ENCODE measurements at regions not wholly inside any gene's neighbourhood (a gene's known extent, or its start where the extent isn't known, plus 50 kb on each side); places are given as distances from the start of the nearest gene placed in this dataset.
"Not testable (repeated sequence)": the region's sequence is repeated elsewhere in the genome, so short reads cannot be mapped to it uniquely, and the experiment has no call there.

DNA sequence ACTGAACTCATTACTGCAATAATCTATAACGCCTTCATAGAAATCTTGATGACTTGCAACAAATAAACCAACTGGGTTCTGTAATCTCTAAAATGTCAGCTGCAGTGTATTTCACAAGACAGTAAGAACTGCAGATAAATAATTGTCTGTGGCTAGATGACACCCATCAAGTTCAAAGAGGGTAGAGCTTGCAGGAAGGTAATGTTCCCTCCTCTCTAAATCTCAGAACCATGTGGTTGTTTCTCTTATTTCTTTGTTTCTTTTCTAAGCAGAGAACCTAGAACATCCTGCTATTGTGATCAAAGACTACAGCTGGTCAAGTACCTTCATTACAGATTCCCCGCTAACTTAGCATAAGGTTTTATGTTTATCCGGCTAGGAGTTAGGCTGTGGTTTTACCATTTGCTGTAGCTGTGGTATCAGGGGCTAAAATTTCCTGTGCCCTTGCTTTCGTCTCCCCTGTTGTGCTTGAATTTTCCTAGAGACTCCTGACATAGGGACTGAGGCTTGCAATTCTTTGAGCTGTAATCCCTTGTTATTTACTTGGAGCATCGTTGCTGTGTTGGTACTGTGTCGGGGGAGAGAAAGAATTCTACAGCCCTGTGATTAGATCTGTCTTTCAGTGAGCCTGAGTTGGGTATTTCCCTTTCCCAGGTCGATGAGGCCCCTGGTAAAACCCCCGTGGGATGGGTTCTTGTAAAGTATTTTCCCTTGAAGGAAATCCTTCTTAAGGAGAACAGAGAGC is 253.1 kb upstream of the BTG1 start:
- peak overlapping the region in 13 of 21 experiments; percentile 14 to 87 (median 69) for H3K27ac ChIP-seq
- H3K4me3 ChIP-seq, result no peak overlapping the region

DNA sequence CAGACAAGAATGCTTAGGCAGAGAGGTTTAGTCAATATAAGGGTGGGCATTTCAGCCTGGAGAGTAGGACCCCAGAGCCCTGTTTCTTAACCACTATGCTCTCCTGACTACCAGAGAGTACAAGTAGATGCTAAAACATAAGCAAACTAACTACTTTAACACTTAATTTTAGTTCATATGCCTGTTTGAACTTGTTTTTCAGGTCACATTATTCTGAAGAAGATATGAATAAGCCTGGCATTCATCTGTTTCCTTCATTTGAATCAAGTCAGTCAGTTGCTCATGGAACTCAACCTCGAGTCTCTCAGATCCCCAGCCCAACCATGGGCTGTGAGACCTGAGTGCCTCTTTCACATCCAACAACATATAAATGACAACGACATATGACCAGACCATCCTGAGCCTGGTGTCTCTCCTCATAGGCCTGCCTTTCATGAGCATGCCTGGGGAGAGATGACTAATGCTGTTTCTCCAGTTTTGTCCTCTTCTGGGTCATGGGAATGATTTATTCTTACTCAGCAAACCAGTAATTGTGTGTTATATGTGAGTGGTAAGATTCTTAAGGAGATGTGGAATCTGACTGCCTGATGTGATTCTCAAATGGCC is 251.1 kb upstream of the BTG1 start:
- peak overlapping the region in 18 of 21 experiments; percentile 20 to 87 (median 67) for H3K27ac ChIP-seq
- H3K4me3 ChIP-seq, result no peak overlapping the region

DNA sequence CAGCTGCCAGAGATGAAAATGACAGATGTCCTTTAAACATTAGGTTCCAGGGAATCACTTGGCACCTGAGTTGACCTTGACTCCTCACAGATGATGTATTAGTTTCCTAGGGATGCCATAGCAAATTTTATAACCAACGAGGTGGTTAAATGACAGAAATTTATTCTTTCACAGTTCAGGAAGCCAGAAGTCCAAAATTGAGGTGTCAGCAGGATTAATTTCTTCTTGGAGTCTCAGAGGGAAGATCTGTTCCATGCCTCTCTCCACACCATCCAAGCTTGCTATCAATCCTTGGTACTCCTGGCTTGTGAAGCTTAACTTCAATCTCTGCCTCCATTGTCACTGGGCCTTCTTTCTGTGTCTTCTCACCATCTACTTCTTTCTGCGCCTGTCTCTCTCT is 249.7 kb upstream of the BTG1 start:
- Histone ChIP-seq H3K4me3 (no peak overlapping the region), H3K27ac (peak overlapping the region in 1 of 21 experiments; percentile 87)

DNA sequence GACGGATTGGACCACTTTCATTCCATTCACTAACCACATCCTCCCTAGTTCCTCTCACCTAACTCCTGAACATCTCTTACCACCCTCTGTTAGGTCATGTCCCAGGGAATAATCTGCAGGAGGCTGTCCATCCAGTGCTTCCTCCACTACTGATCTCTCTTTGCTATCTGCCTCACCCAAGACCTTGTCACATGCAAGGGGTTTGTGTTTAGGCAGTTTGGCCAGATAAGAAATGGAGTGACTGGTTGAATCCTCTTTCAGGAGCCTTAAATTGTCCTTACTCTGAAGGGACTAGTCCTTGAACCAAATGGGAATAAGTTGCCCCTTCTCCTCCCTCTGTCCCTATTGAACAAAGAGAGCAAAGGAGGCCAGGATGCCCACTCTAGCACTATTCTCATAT is 249.2 kb upstream of the BTG1 start:
- peak overlapping the region in 1 of 21 experiments; percentile 3 for H3K27ac ChIP-seq
- no peak overlapping the region for H3K4me3 ChIP-seq

DNA sequence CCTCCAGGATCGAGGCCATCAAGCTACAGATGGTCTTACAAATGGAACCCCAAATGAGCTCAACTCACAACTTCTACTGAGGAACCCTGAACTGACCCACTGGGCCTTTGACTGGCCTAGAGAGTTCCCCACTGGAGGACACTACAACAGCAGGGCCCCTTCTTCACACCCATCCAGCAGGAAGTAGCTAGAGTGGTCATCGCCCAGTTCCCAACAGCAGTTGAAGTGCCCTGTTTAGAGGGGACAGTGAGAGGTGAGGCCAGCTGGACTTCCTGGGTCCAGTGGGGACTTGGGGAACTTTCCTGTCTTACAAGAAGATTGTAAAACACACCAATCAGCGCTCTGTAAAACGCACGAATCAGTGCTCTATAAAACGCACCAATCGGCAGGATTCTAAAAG is 247.9 kb upstream of the BTG1 start:
- Histone ChIP-seq H3K27ac (peak overlapping the region in 4 of 21 experiments; percentile 5 to 47 (median 24)), H3K4me3 (no peak overlapping the region)

DNA sequence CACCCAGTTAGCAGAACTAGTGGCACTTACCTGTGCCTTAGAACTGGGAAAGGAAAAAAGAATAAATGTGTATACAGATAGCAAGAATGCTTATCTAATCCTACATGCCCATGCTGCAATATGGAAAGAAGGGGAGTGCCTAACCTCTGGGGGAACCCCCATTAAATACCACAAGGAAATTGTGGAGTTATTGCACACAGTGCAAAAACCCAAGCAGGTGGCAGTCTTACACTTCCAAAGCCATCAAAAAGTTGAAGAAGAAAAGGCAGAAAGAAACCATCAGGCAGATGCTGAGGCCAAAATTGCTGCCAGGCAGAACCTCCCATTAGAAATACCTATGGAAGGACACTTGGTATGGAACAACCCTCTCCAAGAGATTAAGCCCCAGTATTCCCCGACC is 246.1 kb upstream of the BTG1 start:
- H3K4me3 ChIP-seq, H3K27ac ChIP-seq: not testable (repeated sequence)

DNA sequence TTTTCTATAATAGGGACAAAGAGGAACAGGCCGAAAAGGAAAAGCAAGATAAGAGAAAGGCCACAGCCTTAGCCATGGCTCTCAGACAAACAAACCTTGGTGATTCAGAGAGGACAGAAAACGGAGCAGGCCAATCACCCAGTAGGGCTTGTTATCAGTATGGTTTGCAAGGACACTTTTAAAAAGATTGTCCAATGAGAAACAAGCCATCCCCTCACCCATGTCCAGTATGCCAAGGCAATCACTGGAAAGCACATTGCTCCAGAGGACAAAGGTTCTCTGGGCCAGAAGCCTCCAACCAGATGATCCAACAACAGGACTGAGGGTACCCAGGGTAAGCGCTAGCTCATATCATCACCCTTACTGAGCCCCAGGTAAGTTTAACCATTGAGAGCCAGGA is 243.8 kb upstream of the BTG1 start:
- Histone ChIP-seq H3K4me3 (no peak overlapping the region), H3K27ac (no peak overlapping the region)

DNA sequence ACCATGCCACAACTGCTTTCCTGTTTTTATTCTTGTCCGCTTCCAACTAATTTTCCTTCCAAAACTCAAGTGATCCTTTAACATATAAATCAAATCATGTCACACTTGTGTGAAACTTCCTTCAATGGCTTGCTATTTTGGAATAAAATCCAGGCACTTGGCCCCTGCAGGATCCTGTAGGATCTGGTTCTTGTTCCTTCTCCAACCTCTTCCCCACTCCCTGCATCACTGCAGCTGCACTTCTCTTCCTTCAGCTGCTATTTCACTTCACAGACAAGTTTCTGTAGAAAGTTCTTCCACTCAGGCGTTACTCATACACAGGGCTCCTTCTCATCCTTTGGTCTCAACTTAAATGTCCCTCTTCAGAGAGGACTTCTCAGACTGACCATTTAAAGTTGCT is 239.7 kb upstream of the BTG1 start:
- H3K4me3 ChIP-seq, result no peak overlapping the region

DNA sequence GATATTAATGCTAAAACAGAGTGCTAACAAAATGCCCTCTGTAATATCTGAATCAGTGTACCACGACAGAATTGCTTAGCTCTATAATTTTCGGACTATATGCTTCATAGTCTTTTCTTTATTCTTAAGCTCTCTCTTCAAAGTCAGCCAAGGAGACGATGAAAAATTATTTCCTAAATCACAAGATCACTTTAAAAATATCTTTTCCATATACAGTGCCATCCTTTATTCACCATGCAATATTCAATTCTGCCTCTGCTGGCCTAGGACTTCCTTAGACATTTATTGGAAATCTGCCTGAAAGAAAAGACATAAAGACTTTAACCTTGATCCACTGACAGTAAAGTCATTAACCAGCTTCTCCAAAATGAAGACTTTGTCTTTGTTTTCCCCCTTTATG is 238.9 kb upstream of the BTG1 start:
- H3K4me3 ChIP-seq, result no peak overlapping the region
- no peak overlapping the region for H3K27ac ChIP-seq

More for the DNA sequence above, 239.7 kb upstream of the BTG1 start:
- no peak overlapping the region for H3K27ac ChIP-seq

DNA sequence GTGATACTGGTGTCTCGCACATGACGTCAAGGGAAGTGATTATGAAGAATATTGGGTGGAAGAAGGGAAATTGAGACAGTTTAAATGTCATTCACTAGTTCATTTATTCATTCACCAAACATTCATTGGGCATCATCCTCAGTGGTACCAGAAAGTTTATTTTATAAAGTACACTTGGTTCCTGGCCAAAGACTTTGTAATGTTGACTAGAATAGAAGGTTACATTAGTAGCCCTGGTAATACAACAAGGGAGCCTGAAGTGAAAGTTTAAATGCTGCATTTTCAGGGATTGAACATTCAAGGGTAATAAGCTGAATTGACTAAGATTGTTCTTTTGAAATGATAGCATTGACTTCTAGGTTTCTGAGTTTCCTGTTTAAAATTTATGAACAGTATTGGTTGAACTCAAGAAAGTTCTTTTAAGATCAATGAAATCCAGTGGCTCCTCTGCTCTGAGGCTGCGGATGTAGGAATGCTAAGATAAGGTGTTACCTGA is 236.8 kb upstream of the BTG1 start:
- H3K4me3 ChIP-seq, result no peak overlapping the region
- H3K27ac ChIP-seq, result no peak overlapping the region

DNA sequence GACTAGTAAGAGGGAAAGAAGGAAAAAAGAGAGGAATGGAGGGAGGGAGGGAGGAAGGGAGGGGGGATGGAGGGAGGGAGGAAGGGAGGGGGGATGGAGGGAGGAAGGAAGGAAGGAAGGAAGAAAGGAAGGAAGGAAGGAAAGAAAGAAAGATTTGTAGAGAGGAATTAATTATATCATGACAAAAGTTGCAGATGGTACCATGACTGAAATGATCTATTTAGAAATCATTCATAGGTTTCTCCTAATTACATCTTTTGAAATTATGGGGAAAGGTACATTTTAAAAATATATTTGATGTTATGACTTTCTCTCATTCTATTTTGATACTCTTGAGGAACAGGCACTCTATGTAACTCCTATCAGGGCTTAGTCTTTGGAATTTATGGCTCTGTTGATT is 236.2 kb upstream of the BTG1 start:
- Histone ChIP-seq H3K4me3 (no peak overlapping the region), H3K27ac (no peak overlapping the region)

DNA sequence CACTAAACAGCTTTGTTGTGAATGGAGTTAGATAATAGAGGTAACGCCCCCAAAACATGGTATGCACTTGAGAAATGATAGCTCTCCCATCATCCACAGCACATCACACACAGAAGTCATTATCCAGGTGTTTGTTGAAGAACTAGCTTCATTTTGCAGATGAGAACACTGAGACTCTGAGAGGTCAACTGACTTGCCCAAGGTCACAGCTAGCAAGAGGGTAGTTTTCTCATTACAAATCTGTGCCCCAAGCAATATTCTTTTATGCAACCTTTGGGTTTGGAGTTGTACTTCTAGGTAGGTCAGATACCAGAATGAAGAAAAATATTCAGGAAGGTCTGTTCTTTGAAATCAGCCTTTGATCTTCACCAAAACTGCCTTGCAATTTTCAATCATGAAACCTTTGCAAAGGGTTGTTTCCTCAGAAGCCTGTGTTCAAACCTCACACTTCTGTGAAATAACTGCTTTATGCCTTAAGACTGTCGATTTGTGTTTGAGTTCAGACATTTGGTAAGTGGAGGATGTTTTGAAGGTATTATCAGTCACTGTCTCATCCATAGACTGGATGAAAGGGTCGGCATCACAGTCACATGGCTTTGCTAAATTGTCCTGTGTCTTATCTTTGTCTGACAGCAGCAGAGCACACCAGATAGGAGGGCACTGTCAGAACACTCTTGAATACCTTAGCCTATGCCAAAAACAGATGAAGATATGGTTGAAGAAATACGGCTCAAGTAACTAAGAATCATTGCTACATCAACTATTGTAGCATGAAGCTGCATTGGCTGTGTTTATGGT is 233.2 kb upstream of the BTG1 start:
- peak overlapping the region in 2 of 21 experiments; percentile 4 to 49 for H3K27ac ChIP-seq
- no peak overlapping the region for H3K4me3 ChIP-seq

DNA sequence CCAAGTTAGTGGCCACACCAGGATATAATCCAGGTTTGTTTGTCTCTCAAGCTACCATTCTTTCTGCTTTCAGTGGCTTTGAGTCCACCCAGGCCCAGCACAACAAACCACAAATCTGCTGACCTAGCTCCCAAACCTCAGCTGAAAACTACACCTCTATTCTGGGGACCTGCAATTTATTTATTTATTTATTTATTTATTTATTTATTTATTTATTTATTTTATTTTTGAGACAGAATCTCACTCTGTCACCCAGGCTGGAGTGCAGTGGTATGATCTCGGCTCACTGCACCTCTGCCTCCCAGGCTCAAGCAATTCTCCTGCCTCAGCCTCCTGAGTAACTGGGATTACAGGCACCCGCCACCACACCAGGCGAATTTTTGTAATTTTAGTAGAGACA is 229.9 kb upstream of the BTG1 start:
- not testable (repeated sequence) for H3K4me3 ChIP-seq, H3K27ac ChIP-seq

DNA sequence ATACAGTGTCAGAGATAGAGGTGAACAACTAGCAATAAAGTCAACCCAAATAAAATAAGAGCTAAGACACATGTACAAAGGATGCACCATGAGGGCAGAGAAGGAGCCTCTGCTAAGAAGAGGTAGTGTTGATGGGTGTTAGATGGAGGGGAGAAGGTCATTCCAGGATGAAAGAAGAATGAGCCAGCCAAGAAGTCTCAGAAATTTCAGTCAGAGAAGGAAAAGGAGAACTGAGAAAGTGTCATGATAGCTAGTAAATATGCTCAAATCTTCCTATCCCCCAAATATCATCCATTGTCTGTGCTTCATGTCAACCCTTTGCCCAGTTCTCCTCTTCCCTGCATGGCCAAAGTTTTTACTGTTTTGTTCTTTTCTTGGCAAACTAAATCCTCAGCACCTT is 225.2 kb upstream of the BTG1 start:
- H3K4me3 ChIP-seq, result no peak overlapping the region
- no peak overlapping the region for H3K27ac ChIP-seq

DNA sequence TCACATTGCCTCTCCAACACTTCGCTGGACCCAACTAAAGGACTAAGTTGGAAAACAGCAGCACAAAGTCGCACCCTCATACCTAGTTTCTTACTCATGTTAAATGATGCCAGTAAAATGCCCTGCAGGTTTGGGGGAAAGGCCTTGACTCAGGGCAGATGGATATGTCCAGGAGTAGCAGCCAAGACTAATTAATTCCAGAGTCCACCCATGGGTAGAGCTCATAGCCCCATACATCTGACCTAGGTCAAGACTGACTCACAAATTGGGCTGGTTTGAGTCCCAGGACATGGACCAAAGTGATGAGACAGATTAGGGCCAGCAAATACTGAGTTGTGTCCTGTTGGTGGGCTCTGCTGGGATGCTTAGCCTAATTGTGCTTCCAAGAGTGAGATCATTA is 224.0 kb upstream of the BTG1 start:
- Histone ChIP-seq H3K4me3 (no peak overlapping the region), H3K27ac (no peak overlapping the region)

DNA sequence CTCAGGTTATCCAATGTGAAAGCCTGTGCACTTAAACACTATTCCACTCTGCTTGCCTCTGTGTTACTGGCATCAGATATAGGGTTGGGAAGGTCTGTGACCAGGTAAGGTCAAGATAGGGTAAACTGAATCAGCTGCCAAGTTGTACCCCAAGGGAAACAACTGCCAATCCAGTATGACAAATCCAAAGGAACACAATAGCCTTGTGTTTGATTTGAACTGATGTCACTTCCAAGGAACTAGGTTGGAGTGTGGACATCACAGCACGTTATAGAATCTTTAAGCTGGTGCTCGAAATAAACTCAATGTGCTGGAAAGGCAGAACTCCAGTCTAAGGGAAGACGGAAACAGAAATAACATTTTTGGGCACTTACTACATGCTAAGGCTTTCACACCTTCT is 223.4 kb upstream of the BTG1 start:
- H3K4me3 ChIP-seq, result no peak overlapping the region
- peak overlapping the region in 1 of 21 experiments; percentile 42 for H3K27ac ChIP-seq

DNA sequence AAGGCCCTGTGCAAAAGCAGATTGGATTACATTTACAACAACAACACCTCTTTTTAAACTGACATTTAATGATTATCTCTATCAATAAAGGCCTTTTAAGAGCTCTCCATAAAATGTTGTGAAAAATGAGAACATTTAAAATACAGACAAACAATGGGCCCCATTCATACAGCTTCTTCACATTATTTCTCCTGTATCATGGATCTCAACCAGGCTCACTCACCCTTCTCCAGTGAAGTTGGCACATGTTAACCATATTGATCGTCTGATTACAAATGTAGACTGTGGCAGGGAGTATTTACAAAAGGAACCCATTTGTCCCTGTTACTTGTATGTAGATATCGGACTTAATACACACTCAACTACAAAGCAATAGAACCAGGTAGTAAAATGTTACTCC is 220.2 kb upstream of the BTG1 start:
- no peak overlapping the region for H3K4me3 ChIP-seq
- no peak overlapping the region for H3K27ac ChIP-seq

DNA sequence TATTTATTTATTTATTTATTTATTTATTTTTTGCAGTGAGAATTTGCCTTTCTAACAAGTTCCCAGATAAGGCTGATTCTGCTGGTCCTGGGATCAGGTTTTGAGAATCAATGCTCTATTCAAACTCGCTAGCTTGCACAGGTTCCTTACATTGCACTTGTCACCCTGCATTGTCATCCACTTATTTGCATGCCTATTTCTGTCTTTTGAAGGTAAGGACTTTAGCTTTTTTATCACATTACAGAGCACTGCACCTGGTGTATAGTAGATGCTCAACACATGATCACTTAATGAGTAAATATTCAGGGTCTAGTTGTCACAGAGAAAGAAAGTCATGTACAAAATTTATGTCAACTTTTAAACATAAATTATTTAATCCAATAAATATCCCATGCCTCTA is 219.7 kb upstream of the BTG1 start:
- Histone ChIP-seq H3K4me3 (no peak overlapping the region), H3K27ac (no peak overlapping the region)

DNA sequence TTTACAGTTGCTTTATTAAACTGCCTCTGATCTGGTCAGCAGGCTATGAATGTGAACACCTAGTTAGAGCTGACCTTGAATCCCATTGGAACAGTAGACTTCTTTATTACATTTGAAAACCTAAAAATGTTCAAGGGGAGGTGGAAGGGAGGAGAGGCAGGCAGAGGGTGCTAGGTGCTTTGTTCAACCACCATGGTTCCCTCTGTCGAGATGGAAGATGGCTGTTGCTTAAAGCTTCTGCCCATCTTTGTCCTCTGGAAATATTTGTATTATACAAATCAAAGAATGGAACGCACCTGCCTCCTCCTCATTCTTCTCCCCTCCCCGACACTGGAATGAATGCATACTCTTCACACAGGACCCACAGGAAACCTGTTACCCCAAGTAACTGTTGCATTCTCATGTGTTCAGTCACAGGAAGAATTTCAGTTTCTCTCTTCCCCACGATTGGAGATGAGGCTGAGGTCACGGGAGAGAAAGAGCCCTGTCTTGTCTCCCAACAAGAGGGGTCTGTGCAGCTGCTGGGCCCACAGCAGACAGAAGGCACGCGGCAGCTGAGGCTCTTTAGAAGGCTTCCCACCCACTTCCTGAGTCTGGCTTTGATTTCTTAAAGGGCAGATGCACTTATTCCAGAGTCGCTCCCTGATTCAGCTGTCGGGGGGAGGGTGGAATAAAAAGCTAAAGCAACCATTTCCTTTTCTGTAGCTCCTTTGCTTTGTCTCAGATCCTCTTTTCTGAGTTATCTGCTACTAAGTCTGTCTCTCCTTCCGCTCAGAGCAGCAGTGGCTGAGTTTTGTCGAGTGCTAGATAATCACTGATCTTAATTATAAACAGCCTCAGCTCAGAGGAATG is 217.9 kb upstream of the BTG1 start:
- H3K4me3 ChIP-seq, result peak overlapping the region in 5 of 7 experiments; percentile 2 to 27 (median 7)
- peak overlapping the region in 20 of 21 experiments; percentile 14 to 89 (median 72) for H3K27ac ChIP-seq

DNA sequence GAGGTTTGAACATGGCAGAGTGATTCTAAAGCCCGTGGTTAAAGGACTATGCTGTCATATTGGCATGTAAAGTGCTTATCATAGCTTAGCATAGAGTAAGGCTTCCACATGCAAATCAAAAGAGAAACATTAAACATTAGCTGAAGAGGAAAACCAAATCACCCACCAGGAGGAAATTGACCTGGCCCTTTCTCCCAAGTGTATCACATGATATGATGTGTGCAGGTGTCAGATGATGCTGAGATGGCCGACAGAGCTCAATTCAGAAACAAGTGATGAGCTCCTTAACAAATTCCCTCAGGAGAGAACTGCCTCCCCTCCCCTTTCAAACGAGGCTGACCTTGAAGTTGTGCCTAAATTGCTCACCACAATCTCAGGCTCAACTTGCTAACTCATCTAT is 217.1 kb upstream of the BTG1 start:
- peak overlapping the region in 18 of 21 experiments; percentile 14 to 89 (median 75) for H3K27ac ChIP-seq
- peak overlapping the region in 1 of 7 experiments; percentile 8 for H3K4me3 ChIP-seq
